ENCODE measurements at regions not wholly inside any gene's neighbourhood (a gene's known extent, or its start where the extent isn't known, plus 50 kb on each side); places are given as distances from the start of the nearest gene placed in this dataset.
A peak's percentile ranks its signal among the peaks of the same experiment; 100 is the strongest.

DNA sequence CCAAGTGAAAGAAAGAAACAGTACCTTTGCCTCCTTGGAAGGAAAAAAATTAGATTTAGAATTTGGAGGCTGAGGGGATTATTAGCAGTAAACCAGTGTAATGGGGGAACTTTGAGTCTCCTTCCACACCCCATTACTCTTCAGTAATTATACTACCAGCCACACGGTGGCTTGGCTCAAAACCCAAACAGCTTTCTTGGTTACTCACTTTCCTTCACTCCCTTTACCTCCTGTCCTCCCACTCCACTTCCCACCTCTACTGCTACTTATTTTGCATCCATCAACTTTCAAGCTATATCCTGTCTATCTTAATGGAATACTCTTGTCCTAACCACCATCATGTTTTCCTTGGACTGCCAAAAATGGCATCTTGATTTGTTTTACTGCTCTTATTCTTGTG is 310.6 kb upstream of the AADAT start:
- POLR2A ChIA-PET (ENCODE audit: partially characterized antibody) = no interaction called here
- TF ChIP-seq NANOG (IDR thresholded peaks at IDR 0.05; ENCODE audit: insufficient read depth, low read depth, low read length, poor library complexity, severe bottlenecking) = no peak
- no peak for TF ChIP-seq SIRT6 (IDR thresholded peaks at IDR 0.05; ENCODE audit: low read length)
- TF ChIP-seq CEBPB (IDR thresholded peaks at IDR 0.05; ENCODE audit: low read depth, low read length) = no peak
- TF ChIP-seq EZH2 (IDR thresholded peaks at IDR 0.05; ENCODE audit: low read depth, low read length, severe bottlenecking) = no peak
- TF ChIP-seq SIN3A (conservative IDR thresholded peaks at IDR 0.05 in 1 of 2, IDR thresholded peaks at IDR 0.05 in 1 of 2; ENCODE audit: low read depth in 1 of 2, low read length in 2 of 2) = no peak
- no peak for TF ChIP-seq SP4 (IDR thresholded peaks at IDR 0.05; ENCODE audit: low read length)
- TF ChIP-seq RNF2 (IDR thresholded peaks at IDR 0.05; ENCODE audit: borderline replicate concordance, low read depth, low read length, missing control alignments, poor library complexity, severe bottlenecking) = no peak
- TF ChIP-seq, protein P1, sequence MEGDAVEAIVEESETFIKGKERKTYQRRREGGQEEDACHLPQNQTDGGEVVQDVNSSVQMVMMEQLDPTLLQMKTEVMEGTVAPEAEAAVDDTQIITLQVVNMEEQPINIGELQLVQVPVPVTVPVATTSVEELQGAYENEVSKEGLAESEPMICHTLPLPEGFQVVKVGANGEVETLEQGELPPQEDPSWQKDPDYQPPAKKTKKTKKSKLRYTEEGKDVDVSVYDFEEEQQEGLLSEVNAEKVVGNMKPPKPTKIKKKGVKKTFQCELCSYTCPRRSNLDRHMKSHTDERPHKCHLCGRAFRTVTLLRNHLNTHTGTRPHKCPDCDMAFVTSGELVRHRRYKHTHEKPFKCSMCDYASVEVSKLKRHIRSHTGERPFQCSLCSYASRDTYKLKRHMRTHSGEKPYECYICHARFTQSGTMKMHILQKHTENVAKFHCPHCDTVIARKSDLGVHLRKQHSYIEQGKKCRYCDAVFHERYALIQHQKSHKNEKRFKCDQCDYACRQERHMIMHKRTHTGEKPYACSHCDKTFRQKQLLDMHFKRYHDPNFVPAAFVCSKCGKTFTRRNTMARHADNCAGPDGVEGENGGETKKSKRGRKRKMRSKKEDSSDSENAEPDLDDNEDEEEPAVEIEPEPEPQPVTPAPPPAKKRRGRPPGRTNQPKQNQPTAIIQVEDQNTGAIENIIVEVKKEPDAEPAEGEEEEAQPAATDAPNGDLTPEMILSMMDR (IDR thresholded peaks at IDR 0.05; ENCODE audit: control extremely low read depth in 1 of 3, insufficient read depth in 1 of 3, low read depth in 1 of 3, low read length in 3 of 3) = peak in 1 of 3 experiments; percentile 40; a peak in 2 of 4 replicates
- no peak for TF ChIP-seq SP1 (IDR thresholded peaks at IDR 0.05; ENCODE audit: low read depth, low read length)
- peak; percentile 28 to 34; a peak in 3 of 4 replicates for TF ChIP-seq RAD21 (IDR thresholded peaks at IDR 0.05 in 1 of 2, conservative IDR thresholded peaks at IDR 0.05 in 1 of 2; ENCODE audit: low read depth in 2 of 2, low read length in 2 of 2)
- Histone ChIP-seq H3K14ac (ENCODE audit: insufficient read length) (no peak overlapping the region), H2BK20ac (ENCODE audit: low read length) (no peak overlapping the region), H4K91ac (replicated peaks; ENCODE audit: insufficient read length, low read length) (no peak overlapping the region), H2BK15ac (ENCODE audit: low read length) (no peak overlapping the region), H2AK5ac (ENCODE audit: low read depth, low read length) (no peak overlapping the region), H3K4me1 (replicated peaks in 1 of 4; ENCODE audit: control insufficient read depth in 3 of 4, insufficient read depth in 4 of 4, low read length in 3 of 4) (no peaks in the 10 kb centered on the region), H3K4me2 (ENCODE audit: insufficient read depth in 1 of 2, low read depth in 2 of 2, low read length in 2 of 2) (no peak overlapping the region), H4K5ac (ENCODE audit: insufficient read length, low read depth, low read length) (no peak overlapping the region), H3K9me3 (ENCODE audit: insufficient read depth in 2 of 2, low read depth in 1 of 2, low read length in 1 of 2) (no peaks in the 10 kb centered on the region), H3K79me2 (ENCODE audit: control insufficient read depth in 1 of 2, insufficient read depth in 2 of 2, low read length in 2 of 2) (no peaks in the 10 kb centered on the region), H3K23me2 (ENCODE audit: low read depth, low read length) (no peaks in the 10 kb centered on the region), H4K20me1 (replicated peaks in 1 of 2; ENCODE audit: control insufficient read depth in 1 of 2, insufficient read depth in 2 of 2, low read length in 2 of 2) (no peaks in the 10 kb centered on the region), H3K79me1 (ENCODE audit: low read depth, low read length) (no peaks in the 10 kb centered on the region), H3K18ac (ENCODE audit: extremely low read depth, low read length) (no peak overlapping the region), H2BK12ac (ENCODE audit: low read depth, low read length) (no peak overlapping the region), H3K27me3 (replicated peaks in 1 of 4; ENCODE audit: control insufficient read depth in 3 of 4, extremely low read depth in 1 of 4, insufficient read depth in 3 of 4, low read length in 3 of 4) (no peaks in the 10 kb centered on the region), H3K4me3 (ENCODE audit: extremely low read depth in 1 of 4, insufficient read depth in 2 of 4, low read depth in 3 of 4, low read length in 4 of 4) (no peak overlapping the region), H3K27ac (ENCODE audit: low read depth, low read length) (no peak overlapping the region), H3K36me3 (ENCODE audit: control insufficient read depth in 2 of 4, insufficient read depth in 4 of 4, low read length in 3 of 4) (no peaks in the 10 kb centered on the region), H4K8ac (ENCODE audit: extremely low read depth, insufficient read depth, low read length) (no peak overlapping the region), H3K23ac (ENCODE audit: insufficient read length) (no peak overlapping the region), H2BK5ac (ENCODE audit: low read depth, low read length) (no peak overlapping the region), H2BK120ac (replicated peaks; ENCODE audit: low read depth, low read length) (no peak overlapping the region), H3K9ac (replicated peaks in 1 of 4; ENCODE audit: extremely low read depth in 1 of 4, low read depth in 3 of 4, low read length in 3 of 4) (no peak overlapping the region), H3K56ac (replicated peaks; ENCODE audit: insufficient read length, low read depth, low read length) (no peak overlapping the region), H2AFZ (ENCODE audit: low read length) (no peak overlapping the region), H3K4ac (replicated peaks; ENCODE audit: insufficient read length, low read depth, low read length) (no peak overlapping the region)
- CTCF ChIA-PET (ENCODE audit: partially characterized antibody) = interaction anchor here (0.8 to 2.3 kb wide), 6 partner anchors 9 to 141 kb away, joined by 3 to 11 read pairs (median 4); no protein-coding TSS in a partner anchor
- DNase-seq (ENCODE audit: low read depth in 1 of 2, low spot score in 2 of 2) (no peak), FAIRE-seq (no peak)
- 43% methylated on average over 1 of the region's 1 CpG; no CpG with 5 or more reads in 1 of the 2 experiments for WGBS, 2 experiments (ENCODE audit: extremely low coverage in 1 of 2, insufficient coverage in 1 of 2, insufficient read length in 1 of 2, insufficient replicate concordance in 2 of 2, low coverage in 1 of 2, low lambda C conversion rate in 2 of 2, missing lambda C conversion rate in 1 of 2)
